Nephron (organoid): ENCODE measurements at regions not wholly inside any gene's neighbourhood (a gene's known extent, or its start where the extent isn't known, plus 50 kb on each side); places are given as distances from the start of the nearest gene placed in this dataset.
"Not testable (repeated sequence)": the region's sequence is repeated elsewhere in the genome, so short reads cannot be mapped to it uniquely, and the experiment has no call there.

Source experiments
- H3K27ac Mint-ChIP-seq, 3 experiments: 2 replicates each; pipeline ENCODE4 v1.8.0; 2020; ENCODE audit warnings: mixed read lengths in 3 of 3, mild to moderate bottlenecking in 2 of 3, moderate library complexity in 1 of 3
- H3K27me3 Mint-ChIP-seq: 2 replicates; pipeline ENCODE4 v1.8.0; 2021; ENCODE audit warnings: low read depth, mild to moderate bottlenecking, moderate library complexity, mixed read lengths
- H3K36me3 Mint-ChIP-seq: 2 replicates; pipeline ENCODE4 v1.8.0; 2020; ENCODE audit warnings: low read depth, mixed read lengths
- H3K4me1 Mint-ChIP-seq: 2 replicates; pipeline ENCODE4 v1.8.0; 2020; ENCODE audit warnings: mixed read lengths
- H3K4me3 Mint-ChIP-seq, 3 experiments: 2 replicates each; pipeline ENCODE4 v1.8.0; 2020; ENCODE audit warnings: mild to moderate bottlenecking in 3 of 3, mixed read lengths in 3 of 3, moderate library complexity in 2 of 3
- H3K9me3 Mint-ChIP-seq: 2 replicates; pipeline ENCODE4 v1.8.0; 2020; ENCODE audit warnings: mixed read lengths
- CTCF ChIP-seq, 3 experiments: fragments of 200-600 bp; sonication (generic); IDR thresholded peaks; one replicate each; pipeline ENCODE4 v1.5.0; 2021; ENCODE audit warnings: antibody characterized with exemption in 3 of 3; ENCODE audit not compliant: unreplicated experiment in 3 of 3

- TF ChIP-seq CTCF (IDR thresholded peaks at IDR 0.05; ENCODE audit: unreplicated experiment in 3 of 3) = no peak
- Mint-ChIP-seq H3K27me3 (no peaks in the 10 kb centered on the region), H3K4me3 (no peak overlapping the region), H3K9me3 (no peaks in the 10 kb centered on the region), H3K36me3 (no peaks in the 10 kb centered on the region), H3K27ac (no peak overlapping the region), H3K4me1 (no peaks in the 10 kb centered on the region)
These were observed 1033.5 kb downstream of the HACE1 start for GRCh38 chr6:103826209-103826608.

GRCh38 chr6:103820148-103820547 lies 1039.6 kb downstream of the HACE1 start:
- H3K27ac Mint-ChIP-seq = no peak overlapping the region
- no peaks in the 10 kb centered on the region for H3K36me3 Mint-ChIP-seq
- peaks cover 12% of the 10 kb centered on the region for H3K9me3 Mint-ChIP-seq
- H3K27me3 Mint-ChIP-seq = no peaks in the 10 kb centered on the region
- TF ChIP-seq CTCF (IDR thresholded peaks at IDR 0.05; ENCODE audit: unreplicated experiment in 3 of 3) = no peak
- no peaks in the 10 kb centered on the region for H3K4me1 Mint-ChIP-seq
- no peak overlapping the region for H3K4me3 Mint-ChIP-seq

DNA sequence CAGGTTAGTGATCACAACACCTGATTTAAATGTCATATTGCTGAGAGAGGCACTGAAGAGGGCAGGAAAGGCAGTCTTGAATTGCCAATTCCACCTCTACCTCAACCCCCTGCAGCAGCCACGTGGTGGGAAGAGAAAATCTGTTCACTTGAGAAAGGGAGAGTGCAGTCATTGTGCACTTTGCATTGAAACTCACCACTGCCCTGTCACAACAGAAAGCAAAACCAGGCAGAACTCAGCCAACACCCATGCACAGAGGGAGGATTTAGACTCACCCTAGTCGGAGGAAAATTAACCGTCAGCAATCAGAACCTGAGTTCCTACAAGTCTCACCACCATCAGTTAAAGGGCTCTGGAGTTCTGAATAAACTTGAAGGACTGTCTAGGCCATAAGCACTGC lies 1040.2 kb downstream of the HACE1 start:
- Mint-ChIP-seq H3K9me3 (peaks cover 12% of the 10 kb centered on the region), H3K27ac (no peak overlapping the region), H3K36me3 (no peaks in the 10 kb centered on the region), H3K27me3 (no peaks in the 10 kb centered on the region), H3K4me1 (no peaks in the 10 kb centered on the region), H3K4me3 (no peak overlapping the region)
- TF ChIP-seq CTCF (IDR thresholded peaks at IDR 0.05; ENCODE audit: unreplicated experiment in 3 of 3) = no peak

- Mint-ChIP-seq H3K27ac (no peak overlapping the region), H3K27me3 (no peaks in the 10 kb centered on the region), H3K9me3 (no peaks in the 10 kb centered on the region), H3K4me3 (no peak overlapping the region), H3K4me1 (no peaks in the 10 kb centered on the region), H3K36me3 (no peaks in the 10 kb centered on the region)
- TF ChIP-seq CTCF (IDR thresholded peaks at IDR 0.05; ENCODE audit: unreplicated experiment in 3 of 3) = no peak
These were observed 1046.7 kb downstream of the HACE1 start for GRCh38 chr6:103812970-103813369.

DNA sequence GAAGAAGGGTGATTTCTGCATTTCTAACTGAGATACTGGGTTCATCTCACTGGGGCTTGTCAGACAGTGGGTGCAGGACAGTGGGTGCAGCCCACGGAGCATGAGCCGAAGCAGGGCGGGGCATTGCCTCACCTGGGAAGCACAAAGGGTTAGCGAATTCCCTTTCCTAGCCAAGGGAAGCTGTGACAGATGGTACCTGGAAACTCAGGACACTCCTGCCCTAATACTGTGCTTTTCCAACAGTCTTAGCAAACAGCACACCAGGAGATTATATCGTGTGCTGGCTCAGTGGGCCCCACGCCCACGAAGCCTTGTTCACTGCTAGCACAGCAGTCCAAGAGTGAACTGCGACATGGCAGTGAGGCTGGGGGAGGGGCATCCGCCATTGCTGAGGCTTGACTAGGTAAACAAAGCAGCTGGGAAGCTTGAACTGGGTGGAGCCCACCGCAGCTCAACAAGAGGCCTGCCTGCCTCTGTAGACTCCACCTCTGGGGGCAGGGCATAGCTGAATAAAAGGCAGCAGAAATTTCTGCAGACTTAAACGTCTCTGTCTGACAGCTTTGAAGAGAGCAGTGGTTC lies 1057.7 kb downstream of the HACE1 start:
- not testable (repeated sequence) for H3K4me3 Mint-ChIP-seq, H3K27ac Mint-ChIP-seq, H3K36me3 Mint-ChIP-seq, H3K27me3 Mint-ChIP-seq, H3K4me1 Mint-ChIP-seq, H3K9me3 Mint-ChIP-seq

DNA sequence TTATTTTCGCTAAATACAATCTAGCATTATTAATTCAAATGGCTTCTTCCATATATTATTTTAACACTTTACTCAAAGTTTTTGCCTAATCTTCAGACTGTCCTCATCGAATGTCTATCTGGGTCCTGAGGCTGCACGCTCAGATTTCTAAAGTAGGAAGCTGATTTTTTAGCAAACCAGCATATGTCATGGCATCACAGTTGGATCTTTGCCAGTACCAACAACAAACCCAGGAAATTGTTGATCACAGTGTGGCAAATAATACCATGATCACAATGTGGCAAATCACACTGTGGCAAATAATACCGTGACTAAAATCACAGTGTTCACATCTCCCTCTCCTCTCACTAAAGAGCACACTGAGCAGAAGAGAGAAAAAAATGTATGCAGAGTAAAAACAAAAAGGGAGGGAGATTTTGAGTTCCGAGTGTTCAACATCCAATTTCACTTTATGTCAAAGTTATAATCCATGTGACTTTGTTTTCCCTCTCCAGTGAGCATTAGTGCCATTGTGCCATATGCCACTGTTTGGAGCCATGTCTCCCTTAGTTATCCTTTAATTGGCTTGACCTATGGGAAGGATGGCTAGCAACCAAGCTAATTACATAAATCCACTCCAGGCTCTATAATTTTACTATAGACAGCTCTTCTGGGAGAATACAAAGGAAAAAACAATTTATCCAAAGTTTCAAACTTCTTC lies 1059.6 kb downstream of the HACE1 start:
- no peak for TF ChIP-seq CTCF (IDR thresholded peaks at IDR 0.05; ENCODE audit: unreplicated experiment in 3 of 3)
- no peaks in the 10 kb centered on the region for H3K36me3 Mint-ChIP-seq
- no peaks in the 10 kb centered on the region for H3K27me3 Mint-ChIP-seq
- H3K4me1 Mint-ChIP-seq = no peaks in the 10 kb centered on the region
- H3K4me3 Mint-ChIP-seq = no peak overlapping the region
- H3K9me3 Mint-ChIP-seq = peaks cover 12% of the 10 kb centered on the region
- no peak overlapping the region for H3K27ac Mint-ChIP-seq
